GM21786 (cell line): ENCODE measurements at regions not wholly inside any gene's neighbourhood (a gene's known extent, or its start where the extent isn't known, plus 50 kb on each side); places are given as distances from the start of the nearest gene placed in this dataset.
A peak's percentile ranks its signal among the peaks of the same experiment; 100 is the strongest.
"Not testable (repeated sequence)": the region's sequence is repeated elsewhere in the genome, so short reads cannot be mapped to it uniquely, and the experiment has no call there.

Experiments
- ATAC-seq: cut with Tn5 transposase; IDR thresholded peaks from one replicate; pipeline ENCODE4 v1.9.1; 2021; ENCODE audit not compliant: unreplicated experiment

DNA sequence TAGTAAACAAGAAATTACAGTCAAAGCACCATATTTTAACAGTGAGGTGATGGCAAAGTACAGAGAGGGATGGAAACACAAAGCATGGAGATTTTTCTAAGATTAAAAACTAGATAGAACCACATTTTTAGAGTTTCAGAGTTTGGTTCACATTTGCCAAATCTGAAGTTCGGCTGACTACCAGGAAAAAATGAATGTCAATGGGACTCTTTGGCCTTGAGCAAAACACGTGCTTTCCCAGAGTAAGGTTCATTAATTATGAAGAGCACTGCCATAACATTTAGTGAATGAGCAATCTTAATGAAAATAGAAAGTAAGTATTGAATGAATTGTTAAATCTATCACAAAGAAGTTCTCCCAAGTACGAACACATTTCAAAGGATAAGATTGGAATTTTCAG is 571.2 kb upstream of the VRK2 start:
- ATAC-seq: no peak

DNA sequence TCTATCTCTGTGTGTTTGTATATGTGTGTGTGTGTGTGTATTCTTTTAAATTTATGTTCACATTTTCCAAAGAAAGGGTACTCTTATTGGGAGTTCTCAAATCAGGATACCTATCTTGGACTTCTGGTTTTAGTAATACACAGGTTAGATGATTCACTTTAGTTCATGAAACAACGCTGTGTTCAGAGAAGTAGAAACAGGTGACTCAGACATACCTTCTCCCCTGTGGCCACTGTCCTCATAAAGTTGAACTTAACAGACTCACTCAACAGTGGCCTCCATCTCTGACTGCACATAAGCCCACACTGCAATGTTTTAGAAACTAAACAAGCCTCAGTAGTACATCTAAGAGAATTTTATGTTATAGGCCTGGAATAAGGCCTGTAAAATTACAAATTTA is 566.6 kb upstream of the VRK2 start:
- ATAC-seq: no peak

DNA sequence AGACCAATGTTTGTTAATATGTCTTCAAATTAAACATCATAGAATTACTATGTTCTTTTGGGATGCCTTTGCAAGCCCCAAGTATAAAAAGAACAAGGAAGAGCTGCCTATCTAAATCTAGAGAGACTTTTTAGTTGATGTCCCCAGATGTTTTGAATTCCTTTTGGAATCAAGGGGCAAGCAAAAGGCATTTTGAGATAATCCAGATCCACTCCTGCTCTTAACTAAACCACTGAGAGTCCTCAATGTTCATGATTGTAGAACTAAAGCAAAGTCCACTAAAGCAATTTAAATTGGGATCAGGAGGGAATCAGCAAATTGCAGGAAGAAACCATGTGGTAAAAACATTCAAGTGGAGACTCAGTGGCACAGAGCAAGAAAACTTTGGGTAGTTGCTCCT is 558.5 kb upstream of the VRK2 start:
- no peak for ATAC-seq

DNA sequence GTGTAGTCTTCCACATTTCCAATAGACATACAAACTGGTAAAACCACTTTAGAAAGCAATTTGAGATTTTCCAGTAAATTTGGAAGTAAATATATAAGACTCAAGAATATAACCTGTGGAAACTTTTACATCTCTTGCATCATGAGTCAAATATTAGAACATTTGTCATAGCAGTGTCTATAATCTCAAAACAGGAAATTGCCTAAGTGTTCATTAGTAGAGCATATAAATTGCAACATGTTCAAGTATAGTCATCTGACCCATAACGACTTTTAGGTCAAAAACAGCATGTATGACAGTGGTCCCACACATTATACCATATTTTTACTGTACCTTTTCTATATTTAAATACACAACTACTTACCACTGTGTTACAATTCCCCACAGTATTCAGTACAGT is 555.9 kb upstream of the VRK2 start:
- no peak for ATAC-seq

DNA sequence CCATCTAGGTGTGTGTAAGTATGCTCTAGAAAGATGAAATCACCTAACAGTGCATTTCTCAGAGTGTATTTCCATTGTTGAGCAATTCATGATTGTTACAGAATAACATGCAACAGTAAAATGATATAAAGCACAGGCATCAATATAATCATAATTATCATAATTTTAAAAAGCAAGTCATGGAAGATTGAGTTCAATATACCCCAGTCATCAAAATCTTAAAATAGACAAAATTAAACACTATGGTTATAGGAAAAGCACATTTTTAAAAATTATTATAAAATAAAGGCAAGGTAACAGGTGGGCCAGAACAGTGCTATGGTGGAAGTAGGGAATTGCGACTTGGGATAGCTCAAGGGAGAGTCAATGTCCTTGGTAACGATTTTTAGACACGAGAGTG is 555.4 kb upstream of the VRK2 start:
- ATAC-seq: no peak

DNA sequence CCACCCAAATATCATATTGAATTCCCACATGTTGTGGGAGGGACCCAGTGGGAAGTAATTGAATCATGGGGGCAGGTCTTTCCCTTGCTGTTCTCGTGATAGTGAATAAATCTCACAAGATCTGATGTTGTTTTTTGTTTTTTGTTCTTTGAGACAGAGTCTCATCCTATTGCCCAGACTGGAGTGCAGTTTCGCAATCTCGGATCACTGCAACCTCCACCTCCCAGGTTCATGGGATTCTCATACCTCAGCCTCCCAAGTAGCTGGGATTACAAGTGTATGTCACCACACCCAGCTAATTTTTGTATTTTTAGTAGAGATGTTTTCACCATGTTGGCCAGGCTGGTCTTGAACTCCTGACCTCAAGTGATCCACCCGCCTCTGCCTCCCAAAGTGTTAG is 552.6 kb upstream of the VRK2 start:
- ATAC-seq: not testable (repeated sequence)

DNA sequence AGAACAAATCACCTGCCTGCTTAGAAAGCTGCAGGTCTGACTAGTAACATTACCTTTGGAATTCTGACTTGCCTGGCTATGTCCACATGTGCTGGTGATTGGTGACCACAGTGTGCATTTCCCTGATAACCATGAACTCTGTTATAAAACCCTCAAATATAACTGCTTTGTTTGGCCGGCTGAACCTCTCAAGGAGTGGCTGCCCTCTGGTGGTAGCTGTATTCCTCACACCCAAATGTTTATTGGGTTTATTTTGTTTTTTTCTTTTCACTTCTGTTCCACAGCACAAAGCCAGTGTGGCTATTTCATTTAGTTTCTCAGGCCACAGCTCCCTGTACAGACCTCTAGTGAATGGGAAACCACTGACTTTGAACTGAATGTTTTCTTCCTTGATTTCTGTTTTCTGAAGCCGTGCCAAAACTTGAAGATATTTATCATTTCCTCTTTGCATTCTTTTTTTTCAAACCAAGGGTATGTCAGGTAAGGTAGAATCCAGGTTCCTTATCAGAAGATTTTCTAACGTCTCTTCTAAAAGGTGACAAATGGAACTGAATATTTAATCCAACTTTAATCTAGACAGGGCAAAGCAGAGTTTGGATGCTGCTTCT is 549.0 kb upstream of the VRK2 start:
- ATAC-seq: peak; percentile 76

DNA sequence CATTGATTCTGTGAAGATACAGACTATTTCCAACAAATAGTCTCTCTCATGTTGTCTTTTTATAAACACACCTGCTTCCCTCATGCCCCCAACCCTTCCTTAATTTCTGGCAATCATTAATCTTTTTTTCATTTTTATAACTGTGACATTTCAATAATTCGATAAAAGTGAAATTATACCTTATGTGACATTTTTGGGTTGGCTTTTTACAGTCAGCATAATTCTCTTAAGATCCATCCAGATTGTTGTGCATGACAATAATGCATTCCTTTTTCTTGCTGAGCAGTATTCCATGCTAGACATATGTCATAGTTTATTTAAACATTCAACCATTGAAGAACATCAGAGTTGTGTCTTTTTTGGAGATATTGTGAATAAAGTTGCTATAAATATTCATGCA is 541.8 kb upstream of the VRK2 start:
- no peak for ATAC-seq

DNA sequence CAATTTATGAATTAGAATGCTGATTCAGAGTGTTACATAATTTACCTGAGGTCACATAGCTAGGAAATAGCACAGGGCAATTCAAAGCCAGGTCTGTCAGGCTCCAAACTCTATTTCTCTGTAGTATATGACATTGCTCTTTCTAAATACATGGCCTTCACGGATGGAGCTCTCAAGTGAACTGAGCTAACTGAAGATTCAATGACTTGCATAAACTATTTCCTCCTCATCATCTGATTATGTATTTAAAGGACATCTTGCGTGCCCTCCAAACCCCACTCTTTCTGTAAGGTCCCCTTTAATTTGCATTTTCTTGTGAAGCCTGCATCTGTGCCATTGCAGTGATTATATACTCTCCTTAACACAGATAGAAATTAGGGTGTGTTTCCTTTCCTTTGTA is 537.4 kb upstream of the VRK2 start:
- ATAC-seq: no peak

DNA sequence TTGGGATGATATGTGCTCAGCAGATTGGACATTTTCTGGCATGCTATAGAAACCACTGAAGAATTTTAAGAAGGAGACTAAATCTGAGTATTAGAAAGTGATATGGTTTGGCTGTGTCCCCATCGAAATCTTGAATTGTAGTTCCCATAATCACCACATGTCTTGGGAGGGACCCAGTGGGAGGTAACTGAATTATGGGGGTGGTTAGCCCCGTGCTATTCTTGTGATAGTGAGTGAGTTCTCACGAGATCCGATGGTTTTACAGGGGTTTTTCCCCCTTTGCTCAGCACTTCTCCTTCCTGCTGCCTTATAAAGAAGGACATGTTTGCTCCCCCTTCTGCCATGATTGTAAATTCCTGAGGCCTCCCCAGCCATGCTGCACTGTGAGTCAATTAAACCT is 535.9 kb upstream of the VRK2 start:
- ATAC-seq: no peak

DNA sequence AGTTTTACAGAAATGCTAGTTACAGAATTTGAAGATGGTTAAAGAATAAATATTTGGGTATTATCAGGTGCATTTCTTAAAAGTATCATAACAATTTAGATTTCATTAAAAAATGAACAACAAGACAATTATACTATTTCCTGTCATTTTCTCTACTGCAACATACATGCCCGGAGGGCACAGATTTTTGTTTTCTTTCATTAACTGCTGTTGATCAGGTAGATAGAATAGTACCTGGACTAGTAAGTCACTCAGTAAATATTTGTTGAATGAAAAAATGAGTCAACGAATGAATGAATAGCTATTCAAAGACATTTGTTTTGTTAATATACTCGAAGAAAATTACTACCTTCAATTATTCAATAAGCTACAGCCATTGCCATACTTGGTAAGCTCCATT is 531.2 kb upstream of the VRK2 start:
- no peak for ATAC-seq

DNA sequence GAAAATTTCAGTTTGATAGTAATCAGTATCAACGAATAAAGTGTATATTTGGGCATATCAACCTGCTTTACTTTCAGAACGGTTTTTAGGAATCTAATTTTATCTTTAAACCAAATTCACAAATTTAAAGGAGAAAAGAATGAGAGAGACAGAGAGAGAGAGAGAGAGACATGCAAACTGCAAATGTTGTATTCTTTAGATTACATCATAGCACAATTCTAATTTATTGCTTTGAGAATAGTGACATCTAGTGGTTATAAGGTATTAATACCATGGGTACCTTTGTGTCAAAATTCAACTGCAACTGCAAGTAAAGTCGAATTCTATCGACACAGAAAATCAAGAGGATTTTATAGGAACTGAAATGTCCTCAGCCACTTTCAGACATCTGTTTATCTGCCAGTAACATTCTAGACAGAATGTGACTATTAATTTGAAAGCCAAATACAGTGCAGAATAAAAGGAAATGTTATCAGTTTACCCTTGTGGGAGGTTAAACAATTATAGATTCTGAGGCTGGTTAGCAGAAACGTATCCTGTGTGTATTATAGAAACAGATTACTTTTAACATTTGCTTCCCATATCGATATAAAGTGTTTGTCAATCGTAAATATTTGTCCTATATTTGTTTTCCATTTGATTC is 529.8 kb upstream of the VRK2 start:
- ATAC-seq: peak; percentile 85

DNA sequence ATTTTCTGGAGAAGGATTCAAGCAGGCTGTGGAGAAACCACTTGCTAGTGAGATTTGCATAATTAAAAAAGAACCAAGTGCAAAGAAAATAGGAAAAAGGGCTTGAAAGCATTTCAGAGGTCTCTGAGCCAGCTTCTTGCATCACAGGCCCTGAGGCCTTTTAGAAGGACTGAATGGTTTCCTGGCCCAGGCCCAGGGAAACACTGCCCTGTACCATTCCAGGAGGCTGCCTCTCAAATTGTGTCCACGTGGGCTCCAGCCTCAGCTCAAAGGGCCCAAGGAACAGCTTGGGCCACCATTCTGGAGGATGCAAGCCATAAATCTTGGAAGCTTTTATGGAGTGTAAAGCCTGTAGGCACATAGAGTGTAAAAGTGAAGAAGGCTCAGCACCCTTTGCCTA is 523.3 kb upstream of the VRK2 start:
- no peak for ATAC-seq

DNA sequence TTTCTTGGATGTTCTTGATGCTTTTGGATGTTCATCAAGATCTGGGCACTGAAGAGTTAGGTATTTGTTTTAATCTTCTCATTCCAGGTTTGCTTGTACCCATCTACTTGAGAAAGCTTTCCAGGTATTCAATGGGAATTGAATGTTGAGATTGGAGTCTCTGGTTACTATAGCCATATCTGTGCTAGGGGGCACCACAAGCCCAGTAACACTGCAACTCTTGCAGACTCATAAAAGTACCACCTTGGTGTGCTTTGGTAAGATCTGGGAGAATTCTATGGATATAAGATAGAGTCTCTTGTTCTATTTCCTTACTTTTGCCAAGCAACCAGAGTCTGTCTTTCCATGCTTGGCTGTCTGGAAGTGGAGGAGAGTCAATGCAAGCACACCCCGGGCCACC is 518.9 kb upstream of the VRK2 start:
- no peak for ATAC-seq

DNA sequence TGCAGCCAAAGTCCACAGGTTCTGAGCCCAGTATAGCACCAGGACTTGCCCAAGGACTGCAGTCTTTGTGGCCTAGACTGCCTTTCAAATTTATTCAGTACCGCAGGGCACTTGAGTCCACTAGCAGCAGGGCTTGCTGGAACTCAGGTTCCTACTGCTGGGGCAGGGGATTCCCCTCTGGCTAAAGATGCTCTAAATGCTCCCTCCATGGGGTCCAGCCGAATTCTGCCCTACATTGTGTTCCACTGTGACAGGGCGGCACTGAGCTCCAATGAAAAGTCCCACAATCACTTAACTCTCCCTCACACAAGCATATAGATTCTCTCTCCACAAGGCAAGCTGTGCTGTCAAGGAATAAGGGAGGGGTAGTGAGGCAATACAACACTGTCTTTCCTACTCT is 518.1 kb upstream of the VRK2 start:
- ATAC-seq: no peak

DNA sequence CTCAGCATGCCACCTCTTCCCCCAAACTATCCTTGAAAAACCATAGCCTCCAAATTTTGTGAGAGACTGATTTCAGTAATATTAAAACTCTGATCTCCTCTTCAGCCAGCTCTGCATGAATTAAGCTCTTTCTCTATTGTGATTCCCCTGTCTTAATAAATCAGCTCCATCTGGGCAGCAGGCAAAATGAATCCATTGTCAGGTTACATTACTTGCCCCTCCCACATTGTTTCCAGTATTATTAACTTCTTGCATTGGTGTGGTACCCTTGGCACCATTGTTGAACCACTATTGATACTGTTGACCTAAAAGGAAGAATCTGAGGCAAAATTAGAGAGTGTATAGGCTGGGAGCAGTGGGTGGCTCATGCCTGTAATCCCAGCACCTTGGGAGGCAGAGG is 512.2 kb upstream of the VRK2 start:
- ATAC-seq: no peak

DNA sequence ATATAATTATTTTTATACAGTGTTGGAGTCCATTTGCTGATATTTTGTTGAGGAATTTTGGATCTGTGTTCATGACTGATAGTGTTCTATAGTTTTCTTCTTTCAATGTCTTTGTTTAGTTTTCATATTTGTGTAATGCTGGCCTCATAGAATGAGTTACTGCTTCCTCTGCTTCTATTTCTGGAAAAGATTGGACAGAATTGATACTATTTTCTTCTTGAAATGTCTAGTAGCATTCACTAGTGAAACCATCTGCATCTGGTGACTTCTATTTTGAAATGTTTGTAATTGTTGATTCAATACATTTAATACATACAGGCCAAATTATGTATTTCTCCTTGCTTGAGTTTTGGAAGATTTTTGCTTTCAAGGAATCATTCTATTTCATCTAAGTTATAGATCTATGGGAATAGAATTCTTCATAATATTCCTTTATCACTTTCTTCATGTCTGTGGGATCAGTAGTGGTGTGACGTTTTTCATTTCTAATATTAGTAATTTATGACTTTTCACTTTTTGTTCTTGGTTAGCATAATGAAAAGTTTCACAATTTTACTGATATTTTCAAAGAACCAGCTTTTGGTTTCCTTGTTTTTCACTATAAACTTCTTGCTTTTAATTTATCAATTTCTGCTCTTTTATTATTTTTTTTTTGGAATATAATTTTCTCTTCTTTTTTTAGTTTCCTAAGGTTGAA is 509.9 kb upstream of the VRK2 start:
- peak; percentile 81 for ATAC-seq

DNA sequence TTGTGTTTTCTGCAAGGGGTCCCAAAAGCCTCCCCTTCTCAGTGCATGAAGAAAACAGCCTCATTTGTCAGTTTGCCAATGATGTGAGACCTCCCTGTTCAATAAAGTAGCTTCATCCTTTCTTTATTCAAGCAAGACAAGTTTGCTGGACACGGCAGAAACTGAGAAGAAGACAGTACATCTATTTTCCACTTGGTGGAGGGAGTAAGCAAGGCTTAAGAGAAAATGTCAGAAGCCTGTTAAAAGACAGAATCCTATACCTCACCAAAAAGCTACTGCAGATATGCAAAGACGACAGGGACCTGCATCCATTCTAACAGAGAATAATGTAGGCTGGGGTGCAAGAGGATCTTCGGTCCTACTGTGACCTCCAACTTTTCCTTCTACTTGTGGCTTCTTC is 506.8 kb upstream of the VRK2 start:
- no peak for ATAC-seq

DNA sequence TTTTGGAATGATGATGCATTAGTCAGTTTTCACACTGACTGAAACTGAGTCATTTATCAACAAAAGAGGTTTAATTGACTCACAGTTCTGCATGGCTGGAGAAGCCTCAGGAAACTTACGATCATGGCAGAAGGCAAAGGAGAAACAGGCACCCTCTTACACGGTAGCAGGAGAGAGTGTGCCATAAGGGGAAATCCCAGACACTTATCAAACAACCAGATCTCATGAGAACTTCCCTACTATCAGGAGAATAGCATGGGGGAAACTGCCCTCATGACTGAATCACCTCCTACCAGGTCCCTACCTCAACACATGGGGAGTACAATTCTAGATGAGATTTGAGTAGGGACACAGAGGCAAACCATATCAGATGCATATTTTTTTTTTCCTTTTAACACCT is 504.5 kb upstream of the VRK2 start:
- ATAC-seq: no peak

DNA sequence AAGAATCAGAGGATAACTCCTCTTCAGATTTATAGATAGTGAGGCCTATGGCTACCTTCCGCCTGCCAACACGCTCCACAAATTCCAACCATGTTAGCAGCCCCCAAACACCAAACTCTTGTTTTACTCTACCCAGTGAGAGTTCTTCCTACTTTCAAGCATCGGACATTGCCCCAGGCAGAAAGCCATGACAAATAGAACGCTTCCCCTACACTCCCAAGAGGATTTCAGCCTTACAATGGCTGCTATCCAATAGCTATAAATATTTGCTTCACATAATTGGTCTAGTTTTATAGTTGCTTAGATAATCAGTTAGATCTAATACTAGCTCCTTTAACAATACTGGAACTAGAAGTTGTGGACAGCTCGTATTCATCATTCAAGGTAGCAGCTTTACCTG is 503.4 kb upstream of the VRK2 start:
- no peak for ATAC-seq

DNA sequence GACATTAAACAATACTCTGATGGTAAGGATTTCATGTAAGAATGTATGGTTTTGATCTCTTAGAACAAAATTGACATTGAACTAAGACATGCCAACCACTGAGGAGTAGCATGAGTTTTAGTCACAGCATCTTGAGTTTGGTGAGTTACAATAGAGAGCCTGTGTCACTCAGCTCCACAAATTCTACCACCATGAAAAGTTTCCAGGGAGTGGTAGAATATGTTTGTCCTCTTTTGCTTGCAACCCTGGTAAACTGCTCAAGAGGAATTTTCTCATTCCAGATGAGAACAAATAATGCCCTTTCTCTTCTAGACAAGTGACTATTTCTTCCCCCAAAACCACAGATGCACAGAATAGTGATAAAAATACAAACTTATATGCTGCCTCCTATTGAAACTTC is 502.0 kb upstream of the VRK2 start:
- ATAC-seq: no peak

DNA sequence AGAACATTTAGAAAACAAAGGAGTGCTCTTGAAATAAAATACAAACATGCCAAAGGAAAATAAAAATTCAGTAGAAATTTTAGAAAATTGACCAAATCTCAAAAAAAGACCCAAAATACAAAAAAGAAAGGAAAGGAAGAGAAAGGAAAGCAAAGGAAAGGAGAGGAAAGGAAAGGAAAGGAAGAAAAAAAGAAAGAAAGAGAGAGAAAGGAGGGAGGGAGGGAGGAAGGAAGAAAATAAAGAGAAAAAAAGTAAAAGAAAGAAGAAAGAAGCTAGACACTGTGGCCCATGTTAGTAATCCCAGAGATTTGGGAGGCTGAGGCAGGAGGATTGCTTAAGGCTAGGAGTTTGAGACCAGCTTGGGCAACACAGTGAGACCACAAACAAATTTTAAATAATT is 500.1 kb upstream of the VRK2 start:
- ATAC-seq: no peak

DNA sequence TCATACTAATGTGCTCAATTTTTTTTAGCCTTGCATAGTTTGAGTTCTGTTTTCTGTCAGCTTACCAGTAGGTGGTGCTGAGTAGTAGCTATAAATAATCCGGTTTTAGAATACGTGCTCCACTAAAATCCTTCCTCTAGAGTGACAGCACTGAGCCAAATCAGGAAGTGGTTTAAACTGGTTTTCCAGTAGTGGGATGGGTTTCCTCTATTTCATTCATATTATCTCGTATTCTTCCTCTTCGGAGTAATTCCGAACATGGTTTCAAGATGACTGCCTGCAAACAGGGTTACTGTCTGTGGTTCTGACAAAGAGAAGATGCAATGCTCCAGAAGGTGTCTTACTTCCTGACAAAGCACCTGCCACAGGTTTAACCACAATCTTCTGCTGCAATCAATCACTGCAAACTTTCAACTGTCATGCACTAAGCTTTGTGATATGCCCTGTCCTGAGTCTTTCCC is 496.9 kb upstream of the VRK2 start:
- ATAC-seq: peak; percentile 66
